Esophagus squamous epithelium (tissue), 4 donors: ENCODE measurements at regions not wholly inside any gene's neighbourhood (a gene's known extent, or its start where the extent isn't known, plus 50 kb on each side); places are given as distances from the start of the nearest gene placed in this dataset.
"Not testable (repeated sequence)": the region's sequence is repeated elsewhere in the genome, so short reads cannot be mapped to it uniquely, and the experiment has no call there.

Source experiments
- POLR2A ChIP-seq, 4 donors: fragments of 450-650 bp; IDR thresholded peaks; one replicate each; pipeline ENCODE4 v1.6.1; 2017; ENCODE audit warnings: antibody characterized with exemption in 4 of 4, mild to moderate bottlenecking in 4 of 4, moderate library complexity in 3 of 4
- TF ChIP-seq, protein P1 (sequence below), 6 experiments: fragments of 450-650 bp in 4 of 6; fragments of 200-600 bp in 2 of 6; sonication (generic) in 2 of 6; IDR thresholded peaks; one replicate each; pipeline ENCODE4 v1.5.1; 2016 to 2019; ENCODE audit warnings: antibody characterized with exemption in 6 of 6, mild to moderate bottlenecking in 4 of 6, moderate library complexity in 4 of 6

DNA sequence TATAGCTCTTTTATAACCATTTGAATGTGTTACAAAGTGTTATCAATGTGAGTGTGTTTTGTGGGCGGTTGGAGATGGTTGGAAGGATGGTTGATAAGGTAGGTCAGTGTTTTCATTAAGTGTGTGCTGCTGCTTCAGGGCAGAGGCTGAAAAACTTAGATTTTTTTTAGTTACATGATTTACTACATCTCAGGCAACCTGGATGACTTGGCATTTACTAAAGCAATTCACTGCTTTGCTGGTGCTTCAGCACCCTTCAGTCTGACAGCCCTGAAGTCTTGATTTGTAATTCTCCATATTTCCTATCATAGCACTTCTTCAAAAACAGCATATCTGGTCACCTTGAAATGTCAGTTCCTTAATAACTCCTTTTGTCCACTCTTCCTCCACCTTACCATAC, 151.8 kb downstream of the KBTBD2 start:
- TF ChIP-seq, protein P1, sequence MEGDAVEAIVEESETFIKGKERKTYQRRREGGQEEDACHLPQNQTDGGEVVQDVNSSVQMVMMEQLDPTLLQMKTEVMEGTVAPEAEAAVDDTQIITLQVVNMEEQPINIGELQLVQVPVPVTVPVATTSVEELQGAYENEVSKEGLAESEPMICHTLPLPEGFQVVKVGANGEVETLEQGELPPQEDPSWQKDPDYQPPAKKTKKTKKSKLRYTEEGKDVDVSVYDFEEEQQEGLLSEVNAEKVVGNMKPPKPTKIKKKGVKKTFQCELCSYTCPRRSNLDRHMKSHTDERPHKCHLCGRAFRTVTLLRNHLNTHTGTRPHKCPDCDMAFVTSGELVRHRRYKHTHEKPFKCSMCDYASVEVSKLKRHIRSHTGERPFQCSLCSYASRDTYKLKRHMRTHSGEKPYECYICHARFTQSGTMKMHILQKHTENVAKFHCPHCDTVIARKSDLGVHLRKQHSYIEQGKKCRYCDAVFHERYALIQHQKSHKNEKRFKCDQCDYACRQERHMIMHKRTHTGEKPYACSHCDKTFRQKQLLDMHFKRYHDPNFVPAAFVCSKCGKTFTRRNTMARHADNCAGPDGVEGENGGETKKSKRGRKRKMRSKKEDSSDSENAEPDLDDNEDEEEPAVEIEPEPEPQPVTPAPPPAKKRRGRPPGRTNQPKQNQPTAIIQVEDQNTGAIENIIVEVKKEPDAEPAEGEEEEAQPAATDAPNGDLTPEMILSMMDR (IDR thresholded peaks at IDR 0.05) = not testable (repeated sequence)
- TF ChIP-seq POLR2A (IDR thresholded peaks at IDR 0.05) = not testable (repeated sequence)
